ENCODE measurements at regions not wholly inside any gene's neighbourhood (a gene's known extent, or its start where the extent isn't known, plus 50 kb on each side); places are given as distances from the start of the nearest gene placed in this dataset.

- intact Hi-C loops (cut with DNase I): no loop called here
- no peak for DNase-seq
These were observed 201.6 kb downstream of the PTPRU start for GRCh38 chr1:29437946-29438345.

- no peak for DNase-seq
These were observed 200.0 kb downstream of the PTPRU start for GRCh38 chr1:29436181-29436785.

GRCh38 chr1:29433830-29434229 lies 197.5 kb downstream of the PTPRU start:
- DNase-seq: no peak

More at GRCh38 chr1:29436181-29436785, 200.0 kb downstream of the PTPRU start:
- intact Hi-C loops (cut with DNase I): no loop called here

GRCh38 chr1:29431138-29431537 lies 194.8 kb downstream of the PTPRU start:
- intact Hi-C loops (cut with DNase I): no loop called here
- DNase-seq: no peak

More at GRCh38 chr1:29433830-29434229, 197.5 kb downstream of the PTPRU start:
- intact Hi-C loops (cut with DNase I): no loop called here

- intact Hi-C loops (cut with DNase I): no loop called here
- no peak for DNase-seq
These were observed 193.3 kb downstream of the PTPRU start for GRCh38 chr1:29429656-29430055.

GRCh38 chr1:29428997-29429396 lies 192.7 kb downstream of the PTPRU start:
- DNase-seq: no peak
- intact Hi-C loops (cut with DNase I): no loop called here

- intact Hi-C loops (cut with DNase I): no loop called here
These were observed 191.9 kb downstream of the PTPRU start for GRCh38 chr1:29428280-29428615.

GRCh38 chr1:29427614-29428279 lies 191.4 kb downstream of the PTPRU start:
- DNase-seq: no peak
- intact Hi-C loops (cut with DNase I): no loop called here

More at GRCh38 chr1:29428280-29428615, 191.9 kb downstream of the PTPRU start:
- DNase-seq: no peak

GRCh38 chr1:29426701-29427279 lies 190.5 kb downstream of the PTPRU start:
- intact Hi-C loops (cut with DNase I): no loop called here
- DNase-seq: no peak

- peak in 1 of 42 donors; percentile 4 for DNase-seq
- intact Hi-C loops (cut with DNase I): no loop called here
These were observed 189.3 kb downstream of the PTPRU start for GRCh38 chr1:29425631-29426030.

GRCh38 chr1:29424266-29424665 lies 187.9 kb downstream of the PTPRU start:
- peak in 28 of 42 donors; percentile 11 to 84 (median 45) for DNase-seq
- intact Hi-C loops (cut with DNase I): no loop called here

- DNase-seq: no peak
- intact Hi-C loops (cut with DNase I): no loop called here
These were observed 183.9 kb downstream of the PTPRU start for GRCh38 chr1:29420202-29420601.

- peak in 1 of 42 donors; percentile 18 for DNase-seq
- intact Hi-C loops (cut with DNase I): no loop called here
These were observed 181.6 kb downstream of the PTPRU start for GRCh38 chr1:29417971-29418370.

GRCh38 chr1:29417147-29417858 lies 181.0 kb downstream of the PTPRU start:
- peak in 1 of 42 donors; percentile 40 for DNase-seq
- intact Hi-C loops (cut with DNase I): no loop called here

- no peak for DNase-seq
These were observed 180.2 kb downstream of the PTPRU start for GRCh38 chr1:29416267-29417146.

GRCh38 chr1:29415861-29416260 lies 179.5 kb downstream of the PTPRU start:
- DNase-seq: peak in 1 of 42 donors; percentile 35
- intact Hi-C loops (cut with DNase I): no loop called here

More at GRCh38 chr1:29416267-29417146, 180.2 kb downstream of the PTPRU start:
- intact Hi-C loops (cut with DNase I): no loop called here

- intact Hi-C loops (cut with DNase I): no loop called here
- DNase-seq: peak in 1 of 42 donors; percentile 33
These were observed 179.0 kb downstream of the PTPRU start for GRCh38 chr1:29415156-29415830.

GRCh38 chr1:29414086-29414485 lies 177.8 kb downstream of the PTPRU start:
- peak in 1 of 42 donors; percentile 16 for DNase-seq
- intact Hi-C loops (cut with DNase I): no loop called here

All from head of caudate nucleus (tissue), 42 donors.